Gastrocnemius medialis (tissue), 4 donors: ENCODE measurements at regions not wholly inside any gene's neighbourhood (a gene's known extent, or its start where the extent isn't known, plus 50 kb on each side); places are given as distances from the start of the nearest gene placed in this dataset.

Experiments
- ATAC-seq, 2 donors: fragments of 150-250 bp; one replicate each; pipeline ENCODE4 v1.9.1; 2016
- DNase-seq, 2 donors: peaks; one replicate each; pipeline ENCODE4 v3.0.0-alpha.2; 2019
- H3K27ac ChIP-seq, 4 donors: fragments of 200-600 bp; sonication (generic); 1 replicate in 1 of 4; 2 replicates in 3 of 4; pipeline ENCODE4 v1.5.1; 2016 to 2018; ENCODE audit warnings: mild to moderate bottlenecking in 2 of 4, moderate library complexity in 1 of 4
- H3K27me3 ChIP-seq, 3 donors: fragments of 200-600 bp; sonication (generic) in 2 of 3; 1 replicate in 1 of 3; 2 replicates in 2 of 3; pipeline versions ENCODE4 v1.5.1 to v1.6.0; 2016 to 2019; ENCODE audit warnings: mild to moderate bottlenecking in 1 of 3, moderate library complexity in 1 of 3
- H3K36me3 ChIP-seq, 2 donors: fragments of 200-600 bp; sonication (generic) in 1 of 2; one replicate each; pipeline ENCODE4 v1.5.1; 2017 to 2018
- H3K4me1 ChIP-seq, 2 donors: fragments of 200-600 bp; sonication (generic) in 1 of 2; one replicate each; pipeline ENCODE4 v1.5.1; 2016 to 2017; ENCODE audit warnings: mild to moderate bottlenecking in 2 of 2
- H3K4me3 ChIP-seq, 4 donors: fragments of 200-600 bp; sonication (generic) in 3 of 4; 1 replicate in 1 of 4; 2 replicates in 3 of 4; pipeline ENCODE4 v1.5.1; 2016 to 2019; ENCODE audit warnings: mild to moderate bottlenecking in 2 of 4
- H3K9me3 ChIP-seq, 3 donors: fragments of 200-600 bp; sonication (generic) in 2 of 3; 1 replicate in 1 of 3; 2 replicates in 2 of 3; pipeline ENCODE4 v1.5.1; 2016 to 2019
- CTCF ChIP-seq, 5 experiments: fragments of 450-650 bp in 3 of 5; fragments of 200-600 bp in 2 of 5; sonication (generic) in 2 of 5; IDR thresholded peaks in 4 of 5; conservative IDR thresholded peaks in 1 of 5; 1 replicate in 4 of 5; 2 replicates in 1 of 5; pipeline ENCODE4 v1.5.1; 2016 to 2019; ENCODE audit warnings: antibody characterized with exemption in 5 of 5, mild to moderate bottlenecking in 3 of 5, moderate library complexity in 3 of 5
- POLR2A ChIP-seq, 2 donors: fragments of 450-650 bp; IDR thresholded peaks; one replicate each; pipeline ENCODE4 v1.6.1; 2017; ENCODE audit warnings: antibody characterized with exemption in 2 of 2, mild to moderate bottlenecking in 2 of 2, moderate library complexity in 2 of 2
- in situ Hi-C, 4 donors: fragments of 200-750 bp; cut with MboI; loops; one replicate each; pipeline versions ENCODE4 v1.15.0 to v1.8.0; 2017; ENCODE audit warnings: low sequenced_read_pairs in 4 of 4
- intact Hi-C: fragments of 100-400 bp; cut with DNase I; formaldehyde crosslinking; loops from one replicate; pipeline ENCODE4 v1.15.1; 2023; ENCODE audit warnings: low total_unique reads

GRCh38 chr2:147792966-147793617 is 51.7 kb upstream of the ACVR2A start:
- in situ Hi-C loops, result no loop called here
- Histone ChIP-seq H3K36me3 (no peaks in the 10 kb centered on the region), H3K27me3 (no peaks in the 10 kb centered on the region), H3K9me3 (no peaks in the 10 kb centered on the region), H3K27ac (no peak overlapping the region), H3K4me3 (no peak overlapping the region), H3K4me1 (peaks cover 0 to 6% of the 10 kb centered on the region in 2 donors)
- TF ChIP-seq POLR2A (IDR thresholded peaks at IDR 0.05), result no peak
- TF ChIP-seq CTCF (IDR thresholded peaks at IDR 0.05 in 4 of 5, conservative IDR thresholded peaks at IDR 0.05 in 1 of 5), result no peak
- intact Hi-C loops, result no loop called here
- ATAC-seq (no peak), DNase-seq (no peak)

GRCh38 chr2:147790580-147790979 is 54.2 kb upstream of the ACVR2A start:
- Histone ChIP-seq H3K4me1 (no peaks in the 10 kb centered on the region), H3K4me3 (no peak overlapping the region), H3K9me3 (no peaks in the 10 kb centered on the region), H3K27ac (no peak overlapping the region), H3K36me3 (no peaks in the 10 kb centered on the region), H3K27me3 (no peaks in the 10 kb centered on the region)
- in situ Hi-C loops, result no loop called here
- no peak for TF ChIP-seq CTCF (IDR thresholded peaks at IDR 0.05 in 4 of 5, conservative IDR thresholded peaks at IDR 0.05 in 1 of 5)
- no peak for TF ChIP-seq POLR2A (IDR thresholded peaks at IDR 0.05)
- ATAC-seq (no peak), DNase-seq (no peak)
- intact Hi-C loops, result no loop called here

- DNase-seq, result no peak
- Histone ChIP-seq H3K9me3 (no peaks in the 10 kb centered on the region), H3K36me3 (no peaks in the 10 kb centered on the region), H3K27me3 (no peaks in the 10 kb centered on the region), H3K4me3 (no peak overlapping the region), H3K4me1 (no peaks in the 10 kb centered on the region), H3K27ac (no peak overlapping the region)
- ATAC-seq, result no peak
- intact Hi-C loops (no loop called here), in situ Hi-C loops (no loop called here)
- no peak for TF ChIP-seq POLR2A (IDR thresholded peaks at IDR 0.05)
- TF ChIP-seq CTCF (IDR thresholded peaks at IDR 0.05 in 4 of 5, conservative IDR thresholded peaks at IDR 0.05 in 1 of 5), result no peak
Measured at GRCh38 chr2:147789720-147790119, 55.1 kb upstream of the ACVR2A start.

- no peak overlapping the region for H3K4me3 ChIP-seq
- in situ Hi-C loops (no loop called here), intact Hi-C loops (no loop called here)
- DNase-seq (no peak), ATAC-seq (no peak)
- H3K27ac ChIP-seq, result no peak overlapping the region
- TF ChIP-seq CTCF (IDR thresholded peaks at IDR 0.05 in 4 of 5, conservative IDR thresholded peaks at IDR 0.05 in 1 of 5), result no peak
- TF ChIP-seq POLR2A (IDR thresholded peaks at IDR 0.05), result no peak
- H3K9me3 ChIP-seq, result no peaks in the 10 kb centered on the region
- H3K27me3 ChIP-seq, result no peaks in the 10 kb centered on the region
- no peaks in the 10 kb centered on the region for H3K36me3 ChIP-seq
- no peaks in the 10 kb centered on the region for H3K4me1 ChIP-seq
Measured at GRCh38 chr2:147789287-147789686, 55.5 kb upstream of the ACVR2A start.
